IPS-18c (cell line): ENCODE measurements at regions not wholly inside any gene's neighbourhood (a gene's known extent, or its start where the extent isn't known, plus 50 kb on each side); places are given as distances from the start of the nearest gene placed in this dataset.

Experiments
- H3K4me3 ChIP-seq: 2 replicates; pipeline ENCODE4 v1.7.0; 2013; ENCODE audit warnings: low read depth, mild to moderate bottlenecking, low read length, moderate library complexity; ENCODE audit not compliant: insufficient read depth
- H3K9me3 ChIP-seq: one replicate; pipeline ENCODE4 v1.6.1; 2013; ENCODE audit warnings: mild to moderate bottlenecking, low read length, moderate library complexity; ENCODE audit not compliant: control insufficient read depth, insufficient read depth

DNA sequence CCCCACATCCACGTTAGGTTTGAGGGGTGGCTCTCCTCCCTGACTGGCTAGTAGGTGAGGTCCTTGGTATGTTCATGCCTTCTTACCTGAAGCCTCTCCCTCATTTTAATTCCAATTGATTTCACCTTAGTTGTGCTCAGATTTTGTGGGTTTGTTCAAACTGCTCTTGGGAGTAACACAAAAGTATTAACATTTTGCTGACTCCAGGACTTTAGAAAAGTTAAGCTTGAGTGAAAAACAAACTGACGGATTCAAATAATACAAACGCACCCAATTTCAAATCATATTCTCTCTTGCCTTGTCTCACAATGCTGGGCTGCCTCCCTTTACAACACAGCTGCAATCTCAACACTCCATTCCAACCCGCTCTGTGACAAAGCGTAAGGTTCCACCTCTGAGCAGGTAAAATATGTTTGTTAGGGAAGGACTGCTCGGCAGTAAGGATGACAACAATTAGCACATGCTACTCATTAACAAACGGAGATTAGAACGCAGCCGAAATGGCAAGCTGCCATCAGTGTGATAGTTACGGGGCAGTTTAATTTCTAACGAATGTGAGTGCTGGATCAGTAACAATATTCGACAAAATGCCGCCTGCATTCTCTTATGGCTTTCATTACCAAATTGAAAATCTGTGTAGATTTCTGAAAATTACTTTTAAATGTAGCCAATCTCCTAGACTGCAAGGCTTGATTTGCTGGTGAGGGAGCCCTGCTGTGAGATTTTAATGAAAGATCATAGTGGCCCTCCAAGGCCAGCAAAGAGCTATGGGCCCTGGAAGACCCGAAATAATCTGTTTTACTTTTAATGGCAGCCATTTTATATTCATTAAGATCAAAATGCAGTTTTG is 730.6 kb upstream of the FANCL start:
- no peaks in the 10 kb centered on the region for H3K9me3 ChIP-seq
- no peak overlapping the region for H3K4me3 ChIP-seq

- no peaks in the 10 kb centered on the region for H3K9me3 ChIP-seq
- no peak overlapping the region for H3K4me3 ChIP-seq
Observed at GRCh38 chr2:58970365-58970764, 729.2 kb upstream of the FANCL start.

- Histone ChIP-seq H3K4me3 (no peak overlapping the region), H3K9me3 (no peaks in the 10 kb centered on the region)
Observed at GRCh38 chr2:58968885-58969284, 727.8 kb upstream of the FANCL start.

- no peak overlapping the region for H3K4me3 ChIP-seq
- H3K9me3 ChIP-seq: no peaks in the 10 kb centered on the region
Observed at GRCh38 chr2:58967736-58968135, 726.6 kb upstream of the FANCL start.

- Histone ChIP-seq H3K9me3 (no peaks in the 10 kb centered on the region), H3K4me3 (no peak overlapping the region)
Observed at GRCh38 chr2:58965602-58966001, 724.5 kb upstream of the FANCL start.

- H3K4me3 ChIP-seq: no peak overlapping the region
- no peaks in the 10 kb centered on the region for H3K9me3 ChIP-seq
Observed at GRCh38 chr2:58959996-58960395, 718.9 kb upstream of the FANCL start.

- H3K9me3 ChIP-seq: no peaks in the 10 kb centered on the region
- no peak overlapping the region for H3K4me3 ChIP-seq
Observed at GRCh38 chr2:58957188-58957840, 716.2 kb upstream of the FANCL start.

GRCh38 chr2:58954880-58955385 is 713.8 kb upstream of the FANCL start:
- Histone ChIP-seq H3K4me3 (no peak overlapping the region), H3K9me3 (no peaks in the 10 kb centered on the region)

DNA sequence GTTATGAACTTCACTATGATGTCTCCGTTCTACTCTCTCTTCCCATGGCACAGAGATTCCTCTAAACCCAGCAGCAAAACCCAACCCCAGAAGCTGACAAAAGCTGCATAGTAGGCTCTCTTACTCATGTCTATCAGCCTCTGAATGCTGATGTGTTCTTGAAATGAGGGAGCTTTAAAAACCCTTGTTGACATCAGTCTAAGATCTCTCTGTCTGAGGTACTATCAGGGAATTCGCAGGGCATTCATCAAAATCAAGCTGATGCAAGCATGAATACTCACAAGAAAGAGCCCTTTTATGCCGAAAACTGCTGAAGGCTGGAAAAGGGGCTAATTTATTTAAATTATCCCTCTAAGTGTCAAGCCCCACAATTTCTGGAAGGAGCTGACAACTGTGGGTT is 710.6 kb upstream of the FANCL start:
- H3K9me3 ChIP-seq: no peaks in the 10 kb centered on the region
- H3K4me3 ChIP-seq: no peak overlapping the region

- H3K9me3 ChIP-seq: no peaks in the 10 kb centered on the region
Observed at GRCh38 chr2:58950795-58951462, 709.8 kb upstream of the FANCL start.

GRCh38 chr2:58939388-58939787 is 698.3 kb upstream of the FANCL start:
- no peaks in the 10 kb centered on the region for H3K9me3 ChIP-seq
- no peak overlapping the region for H3K4me3 ChIP-seq

More at GRCh38 chr2:58950795-58951462, 709.8 kb upstream of the FANCL start:
- no peak overlapping the region for H3K4me3 ChIP-seq

DNA sequence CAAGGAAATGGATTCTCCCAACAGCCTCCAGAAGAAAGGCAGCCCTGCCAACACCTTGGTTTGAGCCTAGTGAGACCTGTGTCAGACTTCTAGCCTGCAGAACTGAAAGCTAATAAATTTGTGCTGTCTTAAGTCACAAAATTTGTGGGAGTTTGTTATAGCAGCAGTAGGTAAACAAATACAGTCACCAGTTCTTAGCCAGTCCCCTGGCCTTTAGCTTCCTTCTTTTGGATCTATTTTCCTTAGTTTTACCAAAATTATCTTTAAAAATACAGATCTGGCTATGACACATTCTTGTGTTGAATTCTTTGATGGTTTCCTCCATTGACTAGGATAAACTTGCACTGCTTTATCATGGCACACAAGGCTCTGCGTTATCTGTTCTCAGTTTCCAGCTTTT is 697.9 kb upstream of the FANCL start:
- no peaks in the 10 kb centered on the region for H3K9me3 ChIP-seq
- H3K4me3 ChIP-seq: no peak overlapping the region

- Histone ChIP-seq H3K9me3 (no peaks in the 10 kb centered on the region), H3K4me3 (no peak overlapping the region)
Observed at GRCh38 chr2:58932801-58933200, 691.7 kb upstream of the FANCL start.

- H3K9me3 ChIP-seq: no peaks in the 10 kb centered on the region
- no peak overlapping the region for H3K4me3 ChIP-seq
Observed at GRCh38 chr2:58930537-58930936, 689.4 kb upstream of the FANCL start.

- Histone ChIP-seq H3K9me3 (no peaks in the 10 kb centered on the region), H3K4me3 (no peak overlapping the region)
Observed at GRCh38 chr2:58928973-58929372, 687.8 kb upstream of the FANCL start.

DNA sequence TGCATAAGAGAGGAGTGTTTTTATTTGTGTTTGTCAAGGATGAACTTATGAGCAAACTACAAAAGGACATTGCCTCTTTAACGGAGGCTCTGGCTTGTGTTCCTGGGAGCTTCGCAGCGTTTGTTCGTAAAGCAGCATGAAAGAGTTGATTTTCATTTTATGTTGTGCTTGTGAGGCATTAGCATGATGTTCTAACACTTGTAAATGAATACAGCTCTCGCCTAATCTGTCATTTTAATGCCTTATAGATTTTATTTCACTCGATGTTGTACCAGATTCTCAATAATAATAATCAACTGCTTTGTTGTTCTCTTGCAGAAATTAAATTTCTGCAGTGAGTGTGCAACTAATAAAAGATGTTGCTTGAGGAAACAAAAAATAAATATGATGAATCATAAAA is 687.3 kb upstream of the FANCL start:
- Histone ChIP-seq H3K9me3 (no peaks in the 10 kb centered on the region), H3K4me3 (no peak overlapping the region)

DNA sequence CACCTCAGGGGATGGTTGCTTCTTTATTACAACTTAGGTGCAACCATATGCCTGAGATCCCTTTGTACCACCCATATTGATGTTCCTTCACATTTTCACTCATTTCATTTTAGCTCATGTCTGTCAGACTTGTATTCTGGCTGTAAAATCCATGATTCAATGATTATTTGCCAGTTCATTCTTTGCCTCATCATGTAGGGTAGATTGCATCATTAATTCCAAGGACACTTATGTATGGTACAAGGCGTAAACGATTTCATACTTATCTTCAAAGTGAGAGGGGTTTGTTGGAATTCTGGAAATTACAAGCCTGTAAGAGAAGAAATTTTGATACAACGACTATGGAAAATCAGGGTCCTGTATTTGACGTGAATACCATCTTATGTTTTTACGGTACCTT is 685.0 kb upstream of the FANCL start:
- H3K9me3 ChIP-seq: no peaks in the 10 kb centered on the region
- no peak overlapping the region for H3K4me3 ChIP-seq

DNA sequence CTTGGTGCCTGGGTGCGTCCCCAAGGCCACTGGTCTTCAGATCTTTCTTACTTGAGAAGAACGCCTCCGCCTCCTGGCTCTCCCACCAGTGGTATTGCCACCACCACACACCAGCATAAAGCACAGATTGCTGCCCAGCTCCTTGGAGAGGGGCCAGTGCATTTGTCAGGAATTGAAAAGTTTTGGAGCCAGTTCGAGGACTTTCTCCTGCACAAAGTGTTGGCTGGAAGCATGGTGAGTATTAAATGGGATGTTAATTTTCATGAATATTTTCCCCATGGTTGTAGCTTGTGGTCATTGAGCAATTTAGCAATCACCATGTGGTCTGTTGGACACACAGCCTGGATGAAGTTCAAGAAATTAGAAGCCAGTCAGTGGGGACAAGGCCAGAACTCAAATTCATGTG is 684.6 kb upstream of the FANCL start:
- H3K9me3 ChIP-seq: no peaks in the 10 kb centered on the region
- H3K4me3 ChIP-seq: no peak overlapping the region
